ENCODE measurements at regions not wholly inside any gene's neighbourhood (a gene's known extent, or its start where the extent isn't known, plus 50 kb on each side); places are given as distances from the start of the nearest gene placed in this dataset.
"Not testable (repeated sequence)": the region's sequence is repeated elsewhere in the genome, so short reads cannot be mapped to it uniquely, and the experiment has no call there.

- no peak for DNase-seq
These were observed 124.7 kb upstream of the GATA6 start for GRCh38 chr18:22044474-22045220.

- no peak for DNase-seq
These were observed 124.0 kb upstream of the GATA6 start for GRCh38 chr18:22045221-22045918.

- DNase-seq = no peak
These were observed 122.9 kb upstream of the GATA6 start for GRCh38 chr18:22046473-22046872.

GRCh38 chr18:22047485-22047884 lies 121.9 kb upstream of the GATA6 start:
- no peak for DNase-seq

GRCh38 chr18:22048221-22048620 lies 121.2 kb upstream of the GATA6 start:
- DNase-seq = no peak

- DNase-seq = no peak
These were observed 120.3 kb upstream of the GATA6 start for GRCh38 chr18:22048932-22049615.

GRCh38 chr18:22052405-22053105 lies 116.8 kb upstream of the GATA6 start:
- DNase-seq = no peak

GRCh38 chr18:22055466-22056238 lies 113.7 kb upstream of the GATA6 start:
- DNase-seq = no peak

GRCh38 chr18:22056950-22057349 lies 112.4 kb upstream of the GATA6 start:
- no peak for DNase-seq

GRCh38 chr18:22057908-22058527 lies 111.4 kb upstream of the GATA6 start:
- no peak for DNase-seq

- no peak for DNase-seq
These were observed 109.0 kb upstream of the GATA6 start for GRCh38 chr18:22060361-22060760.

GRCh38 chr18:22063102-22063501 lies 106.3 kb upstream of the GATA6 start:
- DNase-seq = no peak

- DNase-seq = no peak
These were observed 105.7 kb upstream of the GATA6 start for GRCh38 chr18:22063672-22064071.

GRCh38 chr18:22064581-22064980 lies 104.8 kb upstream of the GATA6 start:
- DNase-seq = no peak

- no peak for DNase-seq
These were observed 104.1 kb upstream of the GATA6 start for GRCh38 chr18:22065311-22065710.

- DNase-seq = no peak
These were observed 103.3 kb upstream of the GATA6 start for GRCh38 chr18:22066083-22066485.

GRCh38 chr18:22067109-22067508 lies 102.3 kb upstream of the GATA6 start:
- DNase-seq = no peak

GRCh38 chr18:22067682-22068081 lies 101.7 kb upstream of the GATA6 start:
- DNase-seq = no peak

- not testable (repeated sequence) for DNase-seq
These were observed 100.6 kb upstream of the GATA6 start for GRCh38 chr18:22068784-22069183.

- no peak for DNase-seq
These were observed 99.5 kb upstream of the GATA6 start for GRCh38 chr18:22069916-22070315.

GRCh38 chr18:22073411-22073810 lies 96.0 kb upstream of the GATA6 start:
- DNase-seq = no peak

All from activated CD8-positive, alpha-beta memory T cell treated with anti-CD3 and anti-CD28 coated beads for 24 hours (primary cell).